ENCODE measurements at regions not wholly inside any gene's neighbourhood (a gene's known extent, or its start where the extent isn't known, plus 50 kb on each side); places are given as distances from the start of the nearest gene placed in this dataset.

- no peak for DNase-seq
These were observed 356.3 kb upstream of the DPYD start for GRCh38 chr1:98277118-98277517.

GRCh38 chr1:98276514-98276913, 355.7 kb upstream of the DPYD start:
- DNase-seq, result no peak

- DNase-seq, result no peak
These were observed 347.5 kb upstream of the DPYD start for GRCh38 chr1:98268316-98268715.

- peak; percentile 3 for DNase-seq
These were observed 346.6 kb upstream of the DPYD start for GRCh38 chr1:98267423-98267822.

GRCh38 chr1:98264727-98265126, 343.9 kb upstream of the DPYD start:
- DNase-seq, result no peak

- DNase-seq, result no peak
These were observed 340.0 kb upstream of the DPYD start for GRCh38 chr1:98260839-98261238.

GRCh38 chr1:98260412-98260811, 339.6 kb upstream of the DPYD start:
- DNase-seq, result no peak

GRCh38 chr1:98256700-98257099, 335.9 kb upstream of the DPYD start:
- no peak for DNase-seq

GRCh38 chr1:98253145-98253544, 332.3 kb upstream of the DPYD start:
- no peak for DNase-seq

GRCh38 chr1:98251497-98251896, 330.7 kb upstream of the DPYD start:
- no peak for DNase-seq

- DNase-seq, result no peak
These were observed 311.8 kb upstream of the DPYD start for GRCh38 chr1:98232678-98233077.

GRCh38 chr1:98222706-98223105, 301.9 kb upstream of the DPYD start:
- no peak for DNase-seq

GRCh38 chr1:98221923-98222322, 301.1 kb upstream of the DPYD start:
- peak; percentile 26 for DNase-seq

GRCh38 chr1:98217601-98218000, 296.8 kb upstream of the DPYD start:
- DNase-seq, result no peak

GRCh38 chr1:98216304-98216703, 295.5 kb upstream of the DPYD start:
- DNase-seq, result no peak

- DNase-seq, result no peak
These were observed 290.5 kb upstream of the DPYD start for GRCh38 chr1:98211271-98211845.

GRCh38 chr1:98210563-98210962, 289.7 kb upstream of the DPYD start:
- DNase-seq, result no peak

- no peak for DNase-seq
These were observed 289.2 kb upstream of the DPYD start for GRCh38 chr1:98210064-98210463.

- DNase-seq, result no peak
These were observed 284.6 kb upstream of the DPYD start for GRCh38 chr1:98205291-98206017.

- DNase-seq, result no peak
These were observed 282.6 kb upstream of the DPYD start for GRCh38 chr1:98203466-98203865.

GRCh38 chr1:98201666-98202081, 280.8 kb upstream of the DPYD start:
- no peak for DNase-seq

GRCh38 chr1:98197356-98197755, 276.5 kb upstream of the DPYD start:
- DNase-seq, result no peak

- DNase-seq, result no peak
These were observed 275.2 kb upstream of the DPYD start for GRCh38 chr1:98196012-98196411.

- DNase-seq, result no peak
These were observed 267.9 kb upstream of the DPYD start for GRCh38 chr1:98188774-98189173.

GRCh38 chr1:98184856-98185255, 264.0 kb upstream of the DPYD start:
- no peak for DNase-seq

Data from retina (tissue), 1 donor.